Prostate gland (tissue), 2 donors: ENCODE measurements at regions not wholly inside any gene's neighbourhood (a gene's known extent, or its start where the extent isn't known, plus 50 kb on each side); places are given as distances from the start of the nearest gene placed in this dataset.

ENCODE experiments used
- POLR2A ChIP-seq: fragments of 450-650 bp; IDR thresholded peaks from one replicate; pipeline ENCODE4 v1.6.1; 2016; ENCODE audit warnings: antibody characterized with exemption, mild to moderate bottlenecking
- POLR2AphosphoS5 ChIP-seq: sonication (generic); formaldehyde crosslinking; IDR thresholded peaks from one replicate; pipeline ENCODE4 v1.6.1; 2017; ENCODE audit warnings: antibody characterized with exemption
- TF ChIP-seq, protein P1 (sequence below), 4 experiments: fragments of 200-600 bp in 2 of 4; fragments of 450-650 bp in 2 of 4; sonication (generic) in 2 of 4; IDR thresholded peaks; 1 replicate in 3 of 4; 2 replicates in 1 of 4; pipeline ENCODE4 v1.5.1; 2016 to 2019; ENCODE audit warnings: antibody characterized with exemption in 4 of 4, mild to moderate bottlenecking in 2 of 4, moderate library complexity in 2 of 4

DNA sequence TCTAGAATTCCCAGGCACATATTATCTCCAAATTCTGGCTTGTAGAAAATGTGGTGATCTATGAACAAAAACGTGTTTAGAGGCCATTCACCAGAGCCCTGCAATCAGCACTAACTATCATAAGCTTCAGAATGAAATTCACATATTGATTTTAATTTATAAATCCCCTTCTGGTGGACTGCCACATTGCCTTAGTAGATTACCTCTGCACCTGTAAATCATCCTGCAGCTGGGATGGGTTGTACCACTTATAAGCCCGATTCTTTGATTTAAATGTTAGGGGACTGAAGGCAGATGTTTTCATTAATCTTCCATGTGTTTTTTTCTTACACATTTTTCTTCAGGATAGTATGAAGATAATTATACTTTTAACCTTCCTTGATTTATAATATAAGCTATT lies 140.7 kb upstream of the PTPRD start:
- TF ChIP-seq, protein P1, sequence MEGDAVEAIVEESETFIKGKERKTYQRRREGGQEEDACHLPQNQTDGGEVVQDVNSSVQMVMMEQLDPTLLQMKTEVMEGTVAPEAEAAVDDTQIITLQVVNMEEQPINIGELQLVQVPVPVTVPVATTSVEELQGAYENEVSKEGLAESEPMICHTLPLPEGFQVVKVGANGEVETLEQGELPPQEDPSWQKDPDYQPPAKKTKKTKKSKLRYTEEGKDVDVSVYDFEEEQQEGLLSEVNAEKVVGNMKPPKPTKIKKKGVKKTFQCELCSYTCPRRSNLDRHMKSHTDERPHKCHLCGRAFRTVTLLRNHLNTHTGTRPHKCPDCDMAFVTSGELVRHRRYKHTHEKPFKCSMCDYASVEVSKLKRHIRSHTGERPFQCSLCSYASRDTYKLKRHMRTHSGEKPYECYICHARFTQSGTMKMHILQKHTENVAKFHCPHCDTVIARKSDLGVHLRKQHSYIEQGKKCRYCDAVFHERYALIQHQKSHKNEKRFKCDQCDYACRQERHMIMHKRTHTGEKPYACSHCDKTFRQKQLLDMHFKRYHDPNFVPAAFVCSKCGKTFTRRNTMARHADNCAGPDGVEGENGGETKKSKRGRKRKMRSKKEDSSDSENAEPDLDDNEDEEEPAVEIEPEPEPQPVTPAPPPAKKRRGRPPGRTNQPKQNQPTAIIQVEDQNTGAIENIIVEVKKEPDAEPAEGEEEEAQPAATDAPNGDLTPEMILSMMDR (IDR thresholded peaks at IDR 0.05) = no peak
- TF ChIP-seq POLR2AphosphoS5 (no peak), POLR2A (no peak)
